Raji (cell line): ENCODE measurements at regions not wholly inside any gene's neighbourhood (a gene's known extent, or its start where the extent isn't known, plus 50 kb on each side); places are given as distances from the start of the nearest gene placed in this dataset.

Experiments used
- POLR2A ChIP-seq: IDR thresholded peaks from 2 replicates; pipeline ENCODE4 v1.6.1; 2011; ENCODE audit warnings: low read depth, low read length, control low read depth; ENCODE audit not compliant: insufficient read depth

DNA sequence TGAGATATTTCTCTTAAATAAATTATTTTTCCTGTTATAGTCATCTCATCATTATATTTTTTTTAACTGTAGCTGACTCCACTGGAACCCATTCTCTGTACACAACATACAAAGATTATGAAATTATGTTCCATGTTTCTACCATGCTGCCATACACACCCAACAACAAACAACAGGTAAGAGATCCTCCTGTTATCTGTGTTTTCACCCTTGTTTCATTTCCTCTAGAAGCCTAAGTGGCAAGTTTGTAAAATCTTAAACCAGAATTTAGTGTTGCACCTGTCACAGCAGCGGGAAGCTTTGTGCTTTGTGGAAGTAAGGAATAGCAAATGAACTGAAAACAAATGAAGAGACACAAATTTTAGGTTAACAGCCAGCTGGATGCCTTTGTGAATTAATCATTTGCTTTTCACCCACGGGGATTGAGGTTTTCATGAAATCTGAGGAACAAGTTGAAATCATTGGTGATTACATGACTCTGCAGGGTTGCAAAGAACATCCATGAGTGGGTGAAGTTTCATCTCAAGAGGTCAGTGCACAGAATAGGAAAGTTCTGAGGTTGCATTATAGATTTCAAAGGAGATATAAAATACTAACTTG, 273.9 kb upstream of the RGS6 start:
- TF ChIP-seq POLR2A, result no peak

DNA sequence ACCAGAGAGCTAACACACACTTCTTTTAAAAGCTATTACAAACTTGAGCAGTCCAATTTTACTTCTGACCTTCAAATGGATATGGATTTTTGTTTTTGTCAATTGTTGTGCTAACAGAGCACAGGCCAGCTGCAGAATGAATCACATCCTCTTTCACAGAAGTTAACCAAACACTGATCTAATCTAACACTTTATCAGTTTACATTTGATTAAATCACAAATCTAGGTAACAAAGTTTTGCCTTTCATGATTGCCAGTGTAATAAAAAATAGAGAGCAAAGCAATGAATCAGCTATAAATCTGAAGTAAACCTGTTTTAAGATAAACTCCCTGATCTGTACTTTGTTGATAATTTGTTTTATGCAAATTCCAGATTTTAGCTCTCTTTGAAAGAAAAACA, 273.1 kb upstream of the RGS6 start:
- TF ChIP-seq POLR2A, result no peak

DNA sequence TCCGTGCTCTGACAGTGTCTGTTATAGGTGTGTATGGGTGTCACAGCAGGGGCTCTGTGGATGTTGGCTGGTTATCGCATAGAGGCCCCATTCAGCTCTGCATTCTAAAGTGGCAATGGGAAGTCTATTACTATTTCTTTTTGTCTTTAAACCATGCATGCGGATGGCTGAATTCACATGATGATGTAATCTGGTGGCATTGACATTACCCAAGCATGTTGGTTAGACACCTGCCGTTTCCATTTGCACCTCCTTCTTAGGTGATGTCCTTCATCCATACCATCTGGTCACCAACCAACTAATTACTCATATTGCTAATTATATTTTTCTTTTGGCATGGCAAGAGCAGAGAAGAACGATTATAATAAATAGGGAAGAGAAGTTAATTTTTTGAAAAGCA, 270.8 kb upstream of the RGS6 start:
- no peak for TF ChIP-seq POLR2A

DNA sequence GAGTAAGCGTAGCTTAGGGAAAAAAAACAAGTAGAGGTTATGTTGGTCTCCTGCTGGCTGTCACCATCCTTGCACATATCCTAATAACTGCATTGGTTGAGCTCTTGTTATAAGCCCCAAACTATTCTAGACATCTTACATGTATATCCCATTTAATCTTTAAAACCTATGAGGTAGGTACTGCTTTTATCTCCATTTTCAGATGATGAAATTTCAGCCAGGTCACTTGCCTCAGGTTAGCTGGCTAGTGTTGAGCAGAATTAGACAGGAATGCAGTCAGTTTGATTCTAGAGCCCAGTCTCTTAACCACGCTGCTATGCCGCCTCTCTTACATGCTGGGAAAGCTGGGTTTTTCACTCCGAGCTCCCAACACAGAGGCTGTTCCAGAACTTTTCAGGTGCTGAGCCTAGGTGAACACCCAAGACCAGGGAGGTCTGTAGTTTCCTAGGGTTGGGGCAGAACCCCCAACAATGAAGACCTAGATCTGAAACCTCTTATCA, 269.9 kb upstream of the RGS6 start:
- TF ChIP-seq POLR2A, result no peak

DNA sequence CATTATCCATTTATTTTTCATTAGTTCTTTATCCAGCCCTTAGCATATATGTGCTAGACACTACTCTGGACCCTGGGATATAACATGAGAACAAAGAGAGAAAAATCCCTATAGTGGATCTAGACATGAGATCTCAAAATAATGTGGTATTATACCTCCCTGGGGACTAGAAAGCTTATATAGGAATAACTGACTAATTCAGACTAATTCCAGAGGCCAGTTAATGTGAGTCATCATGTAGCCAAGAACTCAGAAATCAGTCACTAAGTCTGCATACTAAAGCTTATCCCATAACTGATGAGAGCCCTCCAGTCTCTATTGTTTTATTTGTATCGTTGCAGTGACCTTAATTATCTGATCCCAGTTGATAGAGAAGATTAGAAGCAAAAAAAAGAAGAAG, 267.1 kb upstream of the RGS6 start:
- no peak for TF ChIP-seq POLR2A

DNA sequence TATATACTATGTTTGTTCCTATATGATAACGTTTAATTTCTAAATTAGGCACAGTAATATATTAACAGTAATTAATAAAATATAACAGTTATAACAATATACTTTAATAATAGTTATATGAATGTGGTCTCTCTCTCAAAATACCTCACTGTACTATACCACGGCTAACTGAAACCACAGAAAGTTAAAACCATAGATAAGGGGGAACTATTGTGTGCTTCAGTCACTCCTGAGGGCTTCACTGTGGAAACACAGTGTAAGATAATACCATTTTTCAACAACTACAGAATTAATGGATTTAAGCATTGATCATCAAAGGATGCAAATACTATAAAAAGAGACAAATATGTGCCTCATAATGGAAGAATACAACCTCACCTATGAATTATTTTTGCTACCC, 266.4 kb upstream of the RGS6 start:
- no peak for TF ChIP-seq POLR2A

DNA sequence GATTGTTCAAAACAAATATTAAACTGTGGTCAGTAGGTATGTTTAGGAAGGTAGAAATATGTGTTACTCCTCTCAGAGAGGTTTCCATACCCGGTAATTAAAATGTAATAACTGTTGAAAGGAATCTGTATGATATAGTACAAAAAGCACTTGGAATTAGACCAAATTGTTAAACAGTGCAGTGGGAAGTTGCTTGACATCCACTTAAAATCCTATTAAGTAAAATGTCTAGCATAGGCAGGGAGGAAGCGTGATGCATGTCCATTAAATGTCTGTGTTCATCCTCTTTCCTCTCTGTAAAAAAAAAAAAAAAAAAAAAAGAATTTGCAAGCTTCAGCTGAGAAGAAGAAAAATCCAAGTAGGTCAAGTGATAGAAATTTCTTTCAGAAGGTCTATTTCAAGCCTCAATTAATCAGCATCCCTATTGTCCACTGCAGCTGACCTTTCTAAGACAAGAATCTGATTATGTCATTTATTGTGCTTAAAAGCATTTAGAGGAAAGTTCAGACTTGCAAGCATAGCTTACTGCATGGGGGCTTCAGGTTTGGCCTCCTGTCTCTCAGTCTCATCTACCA, 265.6 kb upstream of the RGS6 start:
- no peak for TF ChIP-seq POLR2A

DNA sequence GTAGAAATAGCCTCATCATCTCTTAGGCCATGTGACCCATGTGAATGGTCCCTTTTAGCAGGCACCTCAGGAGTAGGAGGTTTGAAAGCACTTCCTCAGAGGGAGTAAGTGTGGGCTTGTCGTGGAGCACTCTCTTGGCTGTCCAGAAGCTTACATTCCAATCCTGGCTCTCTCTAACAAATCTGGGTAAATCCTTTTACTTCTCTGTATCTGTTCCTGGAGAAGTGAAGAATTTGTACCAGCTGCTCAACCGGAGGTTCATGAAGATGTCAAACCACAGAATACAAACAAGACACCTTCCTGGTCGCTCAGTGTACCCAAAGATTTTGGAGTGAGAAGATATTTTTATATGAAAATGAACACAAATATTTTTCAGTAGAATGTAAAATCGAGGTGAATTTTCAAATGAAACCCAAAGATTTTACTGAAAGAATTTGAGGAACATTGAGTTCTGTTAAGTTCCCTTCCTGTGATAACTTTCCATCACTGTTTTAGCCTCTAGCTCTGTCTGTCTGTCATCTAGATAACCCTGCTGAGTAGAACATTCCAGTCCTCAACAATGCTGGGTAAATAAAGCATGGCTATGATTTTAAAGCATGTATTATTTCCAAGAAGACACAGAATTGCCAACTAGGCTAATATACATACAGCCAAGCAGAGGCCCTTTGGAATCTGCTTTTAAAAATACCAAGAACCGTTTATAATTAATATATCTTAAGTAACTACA, 263.9 kb upstream of the RGS6 start:
- TF ChIP-seq POLR2A, result no peak

DNA sequence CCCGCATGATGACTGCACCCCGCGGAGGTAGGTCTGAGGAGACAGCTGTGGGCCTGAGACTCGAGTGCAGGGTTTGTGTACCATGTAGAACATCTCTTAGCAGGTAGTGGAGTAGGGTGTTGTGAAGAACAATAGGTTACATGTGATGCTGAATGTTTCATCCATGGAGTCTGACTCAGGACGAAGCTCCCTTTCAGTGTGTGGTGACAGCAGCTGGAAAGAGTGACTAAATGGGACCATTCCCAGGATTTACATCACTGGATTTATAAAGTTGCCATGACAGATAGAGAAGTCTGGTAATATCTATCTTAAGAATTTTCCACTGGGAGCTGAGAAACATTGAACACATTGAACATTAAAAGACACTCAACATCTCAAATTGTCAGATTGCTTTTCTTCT, 259.6 kb upstream of the RGS6 start:
- no peak for TF ChIP-seq POLR2A

DNA sequence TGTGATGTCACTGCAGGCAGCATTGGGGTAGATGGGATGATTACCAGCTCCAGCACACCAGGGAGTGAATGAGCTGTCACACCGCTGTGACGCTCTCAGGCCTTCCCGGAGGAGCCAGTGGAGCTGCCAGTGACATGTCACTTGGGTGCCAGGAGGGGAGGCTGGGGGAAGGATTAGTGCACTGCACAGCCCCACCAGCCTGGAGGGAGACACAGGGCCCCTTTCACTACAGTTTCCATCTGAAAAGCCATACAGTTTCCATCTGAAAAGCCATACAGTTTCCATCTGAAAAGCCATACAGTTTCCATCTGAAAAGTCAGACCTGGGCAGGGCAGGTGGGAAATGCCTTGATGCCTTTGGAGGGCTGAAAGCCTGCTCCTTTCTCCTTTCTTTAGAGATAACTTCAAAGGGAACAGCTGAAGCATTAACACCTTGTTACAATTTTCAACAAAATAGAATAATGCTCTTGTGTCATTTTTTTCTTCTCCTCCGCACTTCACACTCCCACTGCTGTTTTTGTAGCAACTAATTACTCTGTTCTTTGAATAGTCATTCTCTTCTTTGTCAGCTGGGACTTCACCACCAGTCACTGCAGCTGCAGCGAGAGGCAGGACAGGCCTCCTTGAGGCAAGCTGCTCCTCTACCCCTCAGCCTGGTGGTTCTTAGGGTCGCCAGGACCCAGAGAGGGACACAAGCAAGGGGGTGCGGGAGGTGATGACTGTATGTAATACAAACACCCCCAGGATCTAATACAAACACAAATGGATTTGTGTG, 256.9 kb upstream of the RGS6 start:
- no peak for TF ChIP-seq POLR2A

DNA sequence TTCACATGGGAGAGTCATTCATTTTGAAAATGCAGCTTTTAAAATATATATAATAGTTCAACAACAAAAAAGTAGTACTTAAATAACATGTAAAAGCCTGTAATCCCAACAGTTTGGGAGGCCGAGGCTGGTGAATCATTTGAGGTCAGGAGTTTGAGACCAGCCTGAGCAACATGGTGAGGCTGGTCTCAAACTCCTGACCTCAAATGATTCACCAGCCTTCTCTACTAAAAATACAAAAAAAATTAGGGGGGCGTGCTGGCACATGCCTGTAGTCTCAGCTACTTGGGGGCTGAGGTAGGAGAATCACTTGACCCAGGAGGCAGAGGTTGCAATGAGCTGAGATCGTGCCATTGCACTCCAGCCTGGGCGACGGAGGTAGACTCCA, 256.3 kb upstream of the RGS6 start:
- TF ChIP-seq POLR2A, result no peak

DNA sequence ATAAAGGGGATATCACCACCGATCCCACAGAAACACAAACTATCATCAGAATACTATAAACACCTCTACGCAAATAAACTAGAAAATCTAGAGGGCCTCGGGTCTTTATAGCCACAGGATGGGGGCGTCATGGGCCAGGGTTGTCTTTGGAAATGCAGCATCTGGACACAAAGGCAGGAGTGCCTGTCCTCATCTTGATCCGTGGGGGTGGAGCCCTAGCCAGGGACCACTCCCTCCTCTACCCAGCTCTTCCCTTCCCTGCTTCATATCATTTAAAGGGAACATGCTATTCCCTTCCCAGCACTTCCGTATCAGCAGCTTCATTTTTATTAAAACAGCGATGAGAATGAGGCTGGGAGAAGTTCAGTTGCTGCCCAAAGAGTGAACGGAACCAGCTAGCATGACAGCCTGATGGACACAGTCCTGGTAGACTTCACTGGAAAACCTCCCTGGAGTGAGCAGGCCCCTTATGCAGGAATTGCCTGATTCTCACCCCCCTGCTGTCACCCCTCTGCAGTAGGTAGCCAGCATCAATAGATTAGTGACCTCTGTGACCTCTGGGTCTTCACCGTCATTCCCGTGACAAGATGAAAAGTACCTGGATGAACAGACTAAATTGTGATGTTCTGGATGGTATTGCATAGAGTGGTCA, 251.4 kb upstream of the RGS6 start:
- TF ChIP-seq POLR2A, result no peak

DNA sequence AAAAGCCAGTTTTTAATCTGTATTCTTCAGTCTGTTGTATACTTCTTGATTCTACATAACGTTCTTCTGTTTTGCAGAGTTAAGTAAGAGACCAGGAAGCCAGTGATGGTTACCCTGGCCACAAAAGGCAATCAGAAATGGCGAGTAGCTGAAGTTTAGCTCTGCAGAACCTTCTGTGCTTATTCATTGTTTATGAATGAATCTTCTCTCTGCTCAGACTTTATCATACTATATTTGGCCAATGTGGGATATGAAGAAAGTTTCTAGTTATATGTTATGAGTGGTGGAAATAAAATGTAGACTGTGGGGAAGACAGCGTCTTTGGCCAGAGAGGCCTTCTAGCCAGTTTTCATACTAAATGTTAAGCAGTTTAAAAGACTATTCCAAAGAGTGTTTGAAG, 249.9 kb upstream of the RGS6 start:
- no peak for TF ChIP-seq POLR2A

DNA sequence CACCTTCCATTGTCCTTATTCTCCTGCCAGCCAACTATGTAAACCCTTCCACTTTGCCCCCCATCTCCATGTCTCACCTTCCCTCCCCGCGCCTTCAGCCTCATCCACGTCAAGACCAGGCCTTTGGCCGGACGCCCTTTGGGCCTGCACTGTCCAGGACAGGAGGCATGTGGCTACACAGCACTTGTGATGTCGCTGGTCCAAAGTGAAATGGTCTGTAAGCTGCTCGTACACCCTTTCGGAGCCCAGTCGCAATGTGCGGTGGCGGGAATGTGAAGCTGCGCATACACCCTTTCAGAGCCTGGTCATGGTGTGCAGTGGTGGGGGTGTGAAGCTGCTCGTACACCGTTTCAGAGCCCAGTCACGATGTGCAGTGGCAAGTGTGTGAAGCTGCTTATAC, 247.9 kb upstream of the RGS6 start:
- TF ChIP-seq POLR2A, result no peak

DNA sequence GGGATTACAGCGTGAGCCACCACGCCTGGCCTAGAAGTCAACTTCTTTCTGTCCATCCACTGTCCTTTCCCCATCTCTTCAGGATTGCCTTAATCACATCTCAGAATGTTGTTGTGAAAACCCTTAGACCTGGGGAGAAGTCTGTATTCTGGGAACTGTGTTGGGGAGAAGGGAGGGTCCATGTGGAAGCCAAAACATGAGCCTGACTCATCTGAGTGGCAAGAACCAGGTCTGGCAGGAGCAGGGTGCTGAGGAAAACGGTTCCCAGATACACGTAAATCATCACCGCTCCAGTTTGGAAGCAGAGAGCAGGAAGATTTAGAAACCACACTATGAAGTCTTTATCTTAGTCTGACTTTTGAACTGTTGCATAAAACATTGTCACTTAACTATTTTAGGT, 245.6 kb upstream of the RGS6 start:
- no peak for TF ChIP-seq POLR2A
